Fibroblast of villous mesenchyme (primary cell): ENCODE measurements at regions not wholly inside any gene's neighbourhood (a gene's known extent, or its start where the extent isn't known, plus 50 kb on each side); places are given as distances from the start of the nearest gene placed in this dataset.

Source experiments
- DNase-seq: peaks from one replicate; pipeline ENCODE4 v3.0.0-alpha.2; 2010; ENCODE audit warnings: low read depth
- H3K4me3 ChIP-seq: 2 replicates; pipeline ENCODE4 v1.5.1; 2011; ENCODE audit warnings: low read depth, mild to moderate bottlenecking, low read length
- CTCF ChIP-seq: IDR thresholded peaks from 2 replicates; pipeline ENCODE4 v1.5.1; 2012; ENCODE audit warnings: low read depth, mild to moderate bottlenecking, low read length; ENCODE audit not compliant: insufficient read depth

DNA sequence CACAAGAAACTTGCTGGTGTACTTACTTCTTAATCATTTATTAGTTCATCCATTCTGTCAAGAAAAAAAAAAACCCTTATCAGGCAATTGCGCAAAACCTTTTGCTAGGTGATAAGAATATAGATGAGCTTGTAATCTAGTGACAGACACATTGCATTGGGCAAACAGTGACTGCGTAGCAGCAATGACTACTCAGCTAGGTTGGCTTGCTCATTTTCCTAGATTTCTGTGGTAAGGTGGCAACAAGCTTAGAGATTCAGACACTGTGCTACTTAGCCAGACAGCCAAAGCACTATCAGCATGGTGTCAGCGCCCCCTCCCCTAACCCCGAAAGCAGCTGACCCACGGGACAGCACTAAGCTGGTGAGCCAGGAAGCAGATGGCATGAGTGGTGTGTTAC, 203.1 kb downstream of the BARHL2 start:
- no peak for TF ChIP-seq CTCF
- no peak for DNase-seq
- H3K4me3 ChIP-seq: no peak overlapping the region

- H3K4me3 ChIP-seq: no peak overlapping the region
- TF ChIP-seq CTCF: no peak
- no peak for DNase-seq
Observed at GRCh38 chr1:90512441-90512840, 204.7 kb downstream of the BARHL2 start.

- no peak for TF ChIP-seq CTCF
- no peak for DNase-seq
- H3K4me3 ChIP-seq: no peak overlapping the region
Observed at GRCh38 chr1:90510143-90510542, 207.0 kb downstream of the BARHL2 start.

DNA sequence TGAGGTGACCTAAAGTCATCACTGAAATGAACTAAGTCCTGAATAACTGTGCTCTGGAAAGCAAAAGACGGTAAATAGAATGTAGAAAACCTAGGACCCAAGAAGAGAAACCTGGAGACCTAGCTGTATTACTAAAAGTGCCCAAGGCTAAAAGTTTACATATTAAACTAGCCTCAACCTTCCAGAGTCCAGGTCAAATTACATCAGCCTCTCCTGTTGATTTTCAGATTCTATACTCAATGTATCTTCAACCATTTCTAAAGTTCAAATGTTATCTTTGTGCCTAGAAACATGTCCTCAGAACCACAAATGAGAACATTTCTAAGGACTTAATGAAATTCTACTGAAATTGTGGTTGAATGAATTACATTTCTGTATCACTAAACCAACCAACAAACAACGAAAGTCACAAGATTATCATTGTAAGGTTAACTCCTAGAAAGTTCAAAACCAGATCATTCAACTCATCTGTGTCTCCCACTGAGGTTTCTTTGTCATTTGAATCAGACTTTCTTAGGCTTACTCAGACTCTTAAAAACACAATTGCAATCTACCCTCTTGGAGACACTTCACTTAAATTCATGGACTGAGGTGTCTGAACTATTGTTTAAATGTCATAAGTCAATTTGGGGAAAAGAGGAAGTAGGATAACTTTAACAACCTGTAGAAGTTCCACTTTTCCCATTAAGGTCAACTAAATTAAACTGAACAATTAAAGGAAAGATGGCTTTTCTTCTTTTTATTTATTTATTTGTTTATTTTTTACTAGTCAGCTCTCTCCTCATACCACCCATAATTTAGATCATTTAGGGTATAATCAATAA, 207.7 kb downstream of the BARHL2 start:
- no peak for DNase-seq

GRCh38 chr1:90508376-90509167, 208.5 kb downstream of the BARHL2 start:
- no peak overlapping the region for H3K4me3 ChIP-seq
- no peak for TF ChIP-seq CTCF

More for the DNA sequence above, 207.7 kb downstream of the BARHL2 start:
- no peak for TF ChIP-seq CTCF
- H3K4me3 ChIP-seq: no peak overlapping the region

GRCh38 chr1:90507173-90507572, 209.9 kb downstream of the BARHL2 start:
- DNase-seq: no peak
- no peak overlapping the region for H3K4me3 ChIP-seq
- TF ChIP-seq CTCF: no peak

More at GRCh38 chr1:90508376-90509167, 208.5 kb downstream of the BARHL2 start:
- no peak for DNase-seq
